GM21786 (cell line): ENCODE measurements at regions not wholly inside any gene's neighbourhood (a gene's known extent, or its start where the extent isn't known, plus 50 kb on each side); places are given as distances from the start of the nearest gene placed in this dataset.
"Not testable (repeated sequence)": the region's sequence is repeated elsewhere in the genome, so short reads cannot be mapped to it uniquely, and the experiment has no call there.

Experiments used
- ATAC-seq: cut with Tn5 transposase; IDR thresholded peaks from one replicate; pipeline ENCODE4 v1.9.1; 2021; ENCODE audit not compliant: unreplicated experiment

GRCh38 chr17:77837072-77837471, 121.4 kb upstream of the TNRC6C start:
- ATAC-seq, result not testable (repeated sequence)

DNA sequence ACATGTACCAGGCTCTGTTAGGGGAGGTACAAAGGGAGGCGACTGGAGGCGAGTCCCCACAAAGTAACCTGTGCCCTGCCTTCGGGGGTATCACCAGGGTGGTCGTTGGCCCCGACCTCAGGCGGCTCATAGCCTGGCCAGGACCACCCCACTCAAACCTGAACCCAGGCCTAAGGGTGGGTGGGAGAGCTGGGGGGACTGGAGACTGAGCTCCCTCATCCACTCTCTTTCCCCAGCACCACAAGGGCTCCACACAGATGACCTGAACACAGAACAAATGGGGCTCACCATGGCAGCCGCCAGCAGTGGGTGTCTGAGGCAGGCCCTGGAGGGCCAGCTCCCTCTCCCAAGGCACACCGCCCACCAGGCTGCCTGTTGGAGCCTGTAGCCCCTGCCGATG, 120.6 kb upstream of the TNRC6C start:
- ATAC-seq, result no peak

- no peak for ATAC-seq
Measured at GRCh38 chr17:77838748-77839697, 119.5 kb upstream of the TNRC6C start.

DNA sequence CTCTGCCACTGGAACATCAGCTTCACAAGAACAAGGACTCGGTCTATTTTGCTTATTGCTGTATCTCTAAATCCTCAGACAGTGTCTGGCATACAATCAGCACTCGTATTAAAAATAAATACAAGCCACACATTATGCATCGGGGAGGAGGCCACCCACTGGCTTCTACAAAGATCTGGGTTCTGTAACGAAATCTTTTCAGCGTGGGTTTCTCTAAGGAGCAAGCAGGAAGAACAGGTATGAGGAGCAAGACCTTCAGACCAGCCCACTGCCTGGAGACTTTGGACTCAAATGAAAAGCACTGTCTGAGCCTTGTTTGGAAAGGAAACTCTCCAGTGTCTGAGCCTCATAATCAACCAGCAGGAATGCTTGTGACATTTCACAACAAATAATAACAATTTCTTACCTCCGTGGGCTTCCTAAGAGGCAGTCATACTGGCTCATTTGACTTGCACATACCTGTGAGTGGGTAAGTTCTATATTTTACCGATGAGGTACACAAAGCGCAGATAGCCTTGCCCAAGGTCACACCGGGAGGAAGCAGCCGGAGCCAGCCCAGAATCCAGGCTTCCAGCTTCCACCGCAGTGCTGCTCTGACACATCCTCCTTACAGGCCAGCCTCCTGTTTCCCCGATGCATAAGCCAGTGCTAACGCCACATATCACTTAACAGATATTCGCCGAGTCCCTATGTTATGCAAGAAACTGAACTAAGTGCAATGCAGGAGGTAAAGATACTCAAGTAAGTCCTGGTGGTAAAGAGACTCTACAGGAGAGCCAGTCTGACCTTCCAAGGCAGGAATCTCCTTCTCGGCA, 118.6 kb upstream of the TNRC6C start:
- no peak for ATAC-seq

DNA sequence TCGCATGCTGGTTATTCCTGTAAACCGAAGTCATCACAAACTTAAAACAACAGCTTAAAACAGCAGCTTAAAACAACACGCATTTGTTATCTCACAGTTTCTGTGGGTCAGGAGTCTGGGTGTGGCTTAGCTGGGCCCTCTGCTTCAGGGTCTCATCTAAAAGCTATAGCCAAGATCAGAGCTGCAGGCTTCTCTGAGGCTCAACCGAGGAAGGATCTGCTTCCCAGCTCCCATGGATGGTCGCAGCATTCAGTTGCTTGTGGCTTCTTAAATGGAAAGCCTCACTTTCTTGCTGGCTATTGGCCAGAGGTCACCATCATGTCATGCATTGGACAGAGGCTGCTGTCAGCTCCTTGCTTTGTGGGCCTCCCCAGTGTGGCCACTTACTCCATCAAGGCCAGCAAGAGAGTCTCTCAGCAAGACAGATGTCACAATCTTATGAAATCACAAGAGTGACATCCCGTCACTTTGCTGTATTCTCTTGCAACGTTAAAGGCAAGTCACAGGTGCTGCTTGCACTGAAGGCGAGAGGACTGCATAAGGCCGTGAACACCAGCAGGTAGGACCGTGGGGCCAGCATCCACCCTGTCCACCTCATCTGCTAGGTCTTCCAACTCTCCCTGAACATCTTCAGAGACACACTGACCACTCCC, 117.9 kb upstream of the TNRC6C start:
- ATAC-seq, result no peak

GRCh38 chr17:77841742-77842527, 116.6 kb upstream of the TNRC6C start:
- ATAC-seq, result no peak

DNA sequence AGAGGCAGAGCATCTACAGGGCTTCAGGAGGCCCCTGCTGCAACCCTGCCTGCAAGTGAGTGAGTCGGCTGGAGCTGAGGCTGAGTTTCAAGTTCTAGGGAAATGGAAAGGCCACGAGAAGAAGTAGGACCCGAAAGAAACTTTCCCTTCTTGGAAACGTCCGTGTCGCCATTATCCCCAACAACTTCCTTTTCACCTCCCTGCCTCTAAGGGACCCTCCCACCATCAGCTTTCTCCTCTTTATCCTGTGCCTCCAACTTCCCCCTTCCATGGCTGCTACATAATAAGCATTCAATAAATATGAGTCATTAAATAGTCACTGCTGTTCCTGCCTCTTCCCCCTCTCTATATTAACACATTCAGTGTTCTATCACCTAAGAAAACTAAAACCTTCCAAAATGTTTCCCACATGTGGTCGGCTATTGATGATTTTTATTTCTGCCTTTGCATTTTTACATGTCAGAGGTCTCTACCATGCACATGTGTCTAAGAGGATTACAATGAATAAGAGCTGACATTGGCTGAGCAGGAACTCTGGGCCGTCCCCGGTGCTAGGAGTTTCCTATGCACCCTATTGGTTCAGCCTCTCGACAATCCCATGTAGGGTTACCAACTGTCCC, 115.9 kb upstream of the TNRC6C start:
- no peak for ATAC-seq

DNA sequence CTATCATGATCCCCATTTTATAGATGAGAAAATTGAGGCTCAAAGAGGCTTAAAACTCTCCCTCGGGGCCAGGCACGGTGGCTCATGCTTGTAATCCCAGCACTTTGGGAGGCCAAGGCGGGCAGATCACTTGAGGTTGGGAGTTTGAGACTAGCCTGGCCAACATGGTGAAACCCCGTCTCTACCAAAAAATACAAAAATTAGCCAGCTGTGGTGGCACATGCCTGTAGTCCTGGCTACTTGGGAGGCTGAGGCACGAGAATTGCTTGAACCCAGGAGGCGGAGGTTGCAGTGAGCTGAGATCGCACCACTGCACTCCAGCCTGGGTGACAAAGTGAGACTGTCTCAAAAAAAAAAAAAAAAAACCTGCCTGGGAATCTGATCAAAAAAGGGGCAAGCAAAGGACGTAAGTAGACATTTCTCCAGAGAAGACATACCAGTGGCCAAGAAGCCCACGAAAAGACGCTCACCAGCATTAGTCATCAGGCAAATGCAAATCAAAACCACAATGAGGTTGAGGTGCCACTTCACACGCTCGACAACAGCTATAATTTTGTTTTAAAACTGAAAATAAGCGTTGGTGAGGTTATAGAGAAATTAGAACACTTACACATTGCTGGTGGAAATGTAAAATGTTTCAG, 115.1 kb upstream of the TNRC6C start:
- ATAC-seq, result not testable (repeated sequence)

- ATAC-seq, result no peak
Measured at GRCh38 chr17:77843896-77844295, 114.6 kb upstream of the TNRC6C start.

- ATAC-seq, result no peak
Measured at GRCh38 chr17:77844681-77845080, 113.8 kb upstream of the TNRC6C start.

DNA sequence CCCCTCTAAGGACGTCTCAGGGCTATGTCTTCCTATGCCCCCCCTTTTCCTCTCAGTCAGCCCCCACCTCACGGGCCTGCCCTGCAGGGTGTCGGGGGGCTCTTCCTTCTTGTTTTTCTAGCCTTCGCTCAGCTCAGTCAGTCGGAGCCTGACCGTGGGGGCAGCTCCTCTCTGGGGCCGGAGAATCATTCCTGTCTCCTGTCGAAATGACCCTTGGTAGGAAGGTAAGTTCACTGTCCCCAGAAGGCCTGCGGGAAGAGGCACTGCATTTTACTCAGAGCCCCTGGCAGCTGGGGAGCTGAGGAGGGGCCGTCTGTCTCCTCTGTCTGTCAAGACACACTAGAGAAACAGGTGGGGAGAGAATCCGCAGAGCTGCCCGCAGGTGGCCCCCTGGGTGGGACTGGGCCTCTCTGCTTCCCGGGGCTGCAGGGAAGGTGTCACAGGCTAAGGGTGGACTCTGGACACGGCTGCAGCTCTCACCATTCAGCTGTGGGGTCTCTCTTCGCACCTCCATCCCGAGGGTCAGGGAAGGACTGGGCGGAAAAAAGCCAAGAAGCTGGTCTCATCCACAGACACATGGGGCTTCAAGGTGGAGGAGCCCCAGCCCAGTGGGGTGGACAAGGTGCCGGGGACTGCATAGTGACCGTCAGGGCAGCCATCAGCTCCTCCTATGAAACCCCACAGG, 112.8 kb upstream of the TNRC6C start:
- ATAC-seq, result no peak

DNA sequence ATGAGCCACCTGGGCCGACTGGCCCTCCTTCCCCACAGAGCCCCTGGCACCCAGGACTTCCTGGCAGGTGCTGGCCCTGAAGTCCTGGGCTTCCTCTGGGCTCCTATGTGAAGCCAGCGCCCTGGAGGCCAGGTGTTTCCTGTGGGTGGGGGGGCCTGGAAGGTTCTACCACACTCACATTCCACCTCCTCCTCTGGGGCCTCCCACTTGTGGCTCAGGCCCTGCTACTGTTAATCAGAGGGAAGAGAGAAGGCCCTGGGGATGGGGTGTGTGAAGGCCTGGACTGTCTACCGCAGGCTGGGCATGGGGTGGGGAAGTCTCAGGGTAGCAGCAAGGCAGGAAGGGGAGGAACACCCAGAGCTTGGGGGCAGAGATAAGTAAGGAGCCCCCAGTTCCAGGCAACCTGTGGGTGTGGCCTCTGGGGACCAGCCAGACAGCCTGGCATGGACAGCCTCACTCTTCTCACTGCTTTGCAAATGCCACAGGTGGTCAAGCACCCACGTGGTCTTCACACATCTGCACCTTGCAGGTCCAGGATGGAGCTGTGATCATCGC, 111.9 kb upstream of the TNRC6C start:
- no peak for ATAC-seq

DNA sequence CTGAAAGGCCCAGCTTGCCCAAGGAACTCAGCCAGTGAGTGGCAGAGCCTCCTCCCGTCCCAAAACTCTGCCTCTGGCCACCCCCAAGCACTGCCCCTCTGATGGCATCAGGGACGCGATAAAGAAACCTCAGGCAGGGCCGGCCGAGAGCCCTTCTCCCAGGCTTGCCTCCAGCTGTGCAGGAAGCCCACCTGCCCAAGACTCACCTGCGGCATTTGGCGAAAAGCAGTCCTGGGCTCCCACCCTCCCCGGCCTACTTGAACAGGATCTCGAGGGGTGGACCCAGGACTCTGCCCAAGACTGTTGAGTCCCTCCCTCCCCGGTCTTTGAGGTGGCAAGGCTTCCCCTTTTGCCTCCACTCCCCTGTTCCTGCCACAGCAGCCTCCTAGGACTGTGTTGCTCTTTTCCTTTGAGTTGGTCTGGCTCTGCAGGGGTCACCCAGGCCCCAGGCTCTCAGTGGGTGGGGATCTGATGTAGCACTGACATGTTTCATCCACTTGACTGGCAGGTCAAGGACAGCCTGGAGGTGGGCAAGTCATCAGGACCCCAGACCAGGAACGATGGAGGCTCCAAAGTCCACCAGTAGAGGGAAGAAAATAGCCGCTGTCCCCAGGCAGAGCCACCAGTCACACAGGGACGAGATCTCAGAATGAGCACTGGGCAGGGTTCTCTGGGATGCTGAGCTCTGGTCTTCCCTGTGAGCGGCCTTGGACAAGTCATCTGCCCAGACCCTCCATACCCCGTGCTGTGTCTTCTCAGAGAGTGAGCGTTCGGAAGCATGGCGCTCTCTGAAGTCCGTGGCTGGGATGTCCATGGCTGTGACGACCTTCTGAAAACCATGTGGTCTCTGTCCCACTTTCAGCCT, 111.0 kb upstream of the TNRC6C start:
- no peak for ATAC-seq

GRCh38 chr17:77848257-77848656, 110.2 kb upstream of the TNRC6C start:
- ATAC-seq, result no peak

GRCh38 chr17:77849239-77849638, 109.3 kb upstream of the TNRC6C start:
- ATAC-seq, result no peak

GRCh38 chr17:77851921-77852320, 106.6 kb upstream of the TNRC6C start:
- ATAC-seq, result no peak

GRCh38 chr17:77852731-77853130, 105.8 kb upstream of the TNRC6C start:
- ATAC-seq, result no peak
